ENCODE measurements at regions not wholly inside any gene's neighbourhood (a gene's known extent, or its start where the extent isn't known, plus 50 kb on each side); places are given as distances from the start of the nearest gene placed in this dataset.
"Not testable (repeated sequence)": the region's sequence is repeated elsewhere in the genome, so short reads cannot be mapped to it uniquely, and the experiment has no call there.

DNA sequence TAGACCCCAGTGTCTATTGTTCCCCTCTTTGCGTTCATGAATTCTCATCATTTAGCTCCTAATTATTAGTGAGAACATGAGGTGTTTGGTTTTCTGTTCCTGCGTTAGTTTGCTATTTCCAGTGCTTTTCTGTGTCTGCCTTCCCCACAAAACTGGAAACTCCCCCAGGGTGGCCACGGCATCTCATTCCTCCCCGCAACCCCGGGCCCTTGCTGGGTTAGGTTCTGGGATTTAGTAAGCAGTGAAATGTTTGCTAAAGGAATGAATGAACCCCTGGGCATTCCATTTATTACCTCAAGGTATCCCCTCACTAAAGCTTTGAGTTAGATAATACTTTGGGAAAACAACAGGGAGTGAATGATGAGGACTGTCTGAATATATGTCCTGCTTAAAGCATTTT, 142.9 kb downstream of the GLUL start:
- H3K9me3 ChIP-seq (replicated peaks; ENCODE audit: insufficient read depth, low read length): no peaks in the 10 kb centered on the region
- H3K9me2 ChIP-seq (replicated peaks; ENCODE audit: insufficient read depth, low read length): no peaks in the 10 kb centered on the region
- H4K20me1 ChIP-seq (ENCODE audit: insufficient read depth, low read length): no peaks in the 10 kb centered on the region
- no peaks in the 10 kb centered on the region for H3K4me1 ChIP-seq (ENCODE audit: low read length)
- H2AFZ ChIP-seq (ENCODE audit: low read length): no peak overlapping the region
- no peak overlapping the region for H3K4me2 ChIP-seq (ENCODE audit: low read depth, low read length)
- no peaks in the 10 kb centered on the region for H3K36me3 ChIP-seq (replicated peaks; ENCODE audit: insufficient read depth, low read length)
- TF ChIP-seq EZH2phosphoT487 (IDR thresholded peaks at IDR 0.05; ENCODE audit: low read length) (no peak), EZH2 (optimal IDR thresholded peaks at IDR 0.05; ENCODE audit: low read depth, low read length) (no peak)
- TF ChIP-seq, protein P1, sequence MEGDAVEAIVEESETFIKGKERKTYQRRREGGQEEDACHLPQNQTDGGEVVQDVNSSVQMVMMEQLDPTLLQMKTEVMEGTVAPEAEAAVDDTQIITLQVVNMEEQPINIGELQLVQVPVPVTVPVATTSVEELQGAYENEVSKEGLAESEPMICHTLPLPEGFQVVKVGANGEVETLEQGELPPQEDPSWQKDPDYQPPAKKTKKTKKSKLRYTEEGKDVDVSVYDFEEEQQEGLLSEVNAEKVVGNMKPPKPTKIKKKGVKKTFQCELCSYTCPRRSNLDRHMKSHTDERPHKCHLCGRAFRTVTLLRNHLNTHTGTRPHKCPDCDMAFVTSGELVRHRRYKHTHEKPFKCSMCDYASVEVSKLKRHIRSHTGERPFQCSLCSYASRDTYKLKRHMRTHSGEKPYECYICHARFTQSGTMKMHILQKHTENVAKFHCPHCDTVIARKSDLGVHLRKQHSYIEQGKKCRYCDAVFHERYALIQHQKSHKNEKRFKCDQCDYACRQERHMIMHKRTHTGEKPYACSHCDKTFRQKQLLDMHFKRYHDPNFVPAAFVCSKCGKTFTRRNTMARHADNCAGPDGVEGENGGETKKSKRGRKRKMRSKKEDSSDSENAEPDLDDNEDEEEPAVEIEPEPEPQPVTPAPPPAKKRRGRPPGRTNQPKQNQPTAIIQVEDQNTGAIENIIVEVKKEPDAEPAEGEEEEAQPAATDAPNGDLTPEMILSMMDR (IDR thresholded peaks at IDR 0.05; ENCODE audit: low read length): no peak
- no peaks in the 10 kb centered on the region for H3F3A ChIP-seq (ENCODE audit: insufficient read depth, low read length)
- no peak overlapping the region for H3K9ac ChIP-seq (ENCODE audit: low read length)
- H3K79me2 ChIP-seq (ENCODE audit: low read length): no peaks in the 10 kb centered on the region
- no peaks in the 10 kb centered on the region for H3K27me3 ChIP-seq (replicated peaks; ENCODE audit: insufficient read depth, low read length)
- no peak overlapping the region for H3K27ac ChIP-seq (ENCODE audit: low read length)
- no peak overlapping the region for H3K4me3 ChIP-seq (ENCODE audit: low read length)
- no peak for DNase-seq

DNA sequence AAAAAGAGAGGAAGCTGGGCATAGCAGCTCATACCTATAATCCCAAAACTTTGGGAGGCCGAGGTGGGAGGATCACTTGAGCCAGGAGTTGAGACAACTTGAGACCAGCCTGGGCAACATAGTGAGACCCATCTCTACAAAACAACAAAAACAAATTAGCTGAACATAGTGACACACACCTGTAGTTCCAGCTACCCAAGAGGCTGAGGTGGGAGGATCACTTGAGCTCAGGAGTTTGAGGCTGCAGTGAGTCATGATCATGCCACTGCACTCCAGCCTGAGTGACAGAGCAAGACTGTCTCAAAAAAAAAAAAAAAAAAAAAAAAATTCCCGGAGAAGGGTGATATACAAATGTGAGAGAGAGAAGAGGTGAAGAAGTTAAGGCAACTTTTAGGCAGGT, 143.8 kb downstream of the GLUL start:
- H3K9ac ChIP-seq (ENCODE audit: low read length); H3K9me2 ChIP-seq (replicated peaks; ENCODE audit: insufficient read depth, low read length); DNase-seq; H3K27me3 ChIP-seq (replicated peaks; ENCODE audit: insufficient read depth, low read length); H3K4me1 ChIP-seq (ENCODE audit: low read length); H2AFZ ChIP-seq (ENCODE audit: low read length); H3F3A ChIP-seq (ENCODE audit: insufficient read depth, low read length); H3K4me3 ChIP-seq (ENCODE audit: low read length); H3K79me2 ChIP-seq (ENCODE audit: low read length); H3K27ac ChIP-seq (ENCODE audit: low read length); H3K4me2 ChIP-seq (ENCODE audit: low read depth, low read length); H4K20me1 ChIP-seq (ENCODE audit: insufficient read depth, low read length); H3K36me3 ChIP-seq (replicated peaks; ENCODE audit: insufficient read depth, low read length); H3K9me3 ChIP-seq (replicated peaks; ENCODE audit: insufficient read depth, low read length): not testable (repeated sequence)

DNA sequence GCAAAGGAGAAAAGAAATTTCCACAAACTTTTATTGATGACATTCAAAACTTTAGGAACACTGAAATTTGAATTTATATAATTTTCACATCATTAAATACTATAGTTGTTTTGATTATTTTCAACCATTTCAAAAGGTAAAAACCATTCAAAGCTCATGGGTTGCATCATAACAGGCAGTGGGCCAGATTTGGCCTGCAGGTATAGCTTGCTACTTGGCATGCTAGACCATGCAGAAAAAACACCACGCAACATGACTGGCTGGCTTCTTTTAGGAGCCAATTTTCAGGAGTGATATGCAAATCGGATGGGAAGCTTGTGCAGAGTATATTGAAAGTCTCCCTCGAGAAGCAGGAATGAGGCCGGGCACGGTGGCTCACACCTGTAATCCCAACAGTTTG, 144.8 kb downstream of the GLUL start:
- Histone ChIP-seq H3K4me3 (ENCODE audit: low read length) (no peak overlapping the region), H3K27me3 (replicated peaks; ENCODE audit: insufficient read depth, low read length) (no peaks in the 10 kb centered on the region), H3K9me2 (replicated peaks; ENCODE audit: insufficient read depth, low read length) (no peaks in the 10 kb centered on the region), H4K20me1 (ENCODE audit: insufficient read depth, low read length) (no peaks in the 10 kb centered on the region), H3K4me1 (ENCODE audit: low read length) (no peaks in the 10 kb centered on the region), H3K79me2 (ENCODE audit: low read length) (no peaks in the 10 kb centered on the region), H3K36me3 (replicated peaks; ENCODE audit: insufficient read depth, low read length) (no peaks in the 10 kb centered on the region), H3K9ac (ENCODE audit: low read length) (no peak overlapping the region), H3F3A (ENCODE audit: insufficient read depth, low read length) (no peaks in the 10 kb centered on the region), H3K27ac (ENCODE audit: low read length) (no peak overlapping the region), H3K9me3 (replicated peaks; ENCODE audit: insufficient read depth, low read length) (no peaks in the 10 kb centered on the region), H3K4me2 (ENCODE audit: low read depth, low read length) (no peak overlapping the region), H2AFZ (ENCODE audit: low read length) (no peak overlapping the region)
- no peak for TF ChIP-seq EZH2 (optimal IDR thresholded peaks at IDR 0.05; ENCODE audit: low read depth, low read length)
- TF ChIP-seq EZH2phosphoT487 (IDR thresholded peaks at IDR 0.05; ENCODE audit: low read length): no peak
- TF ChIP-seq, protein P1 (IDR thresholded peaks at IDR 0.05; ENCODE audit: low read length): no peak
- no peak for DNase-seq

DNA sequence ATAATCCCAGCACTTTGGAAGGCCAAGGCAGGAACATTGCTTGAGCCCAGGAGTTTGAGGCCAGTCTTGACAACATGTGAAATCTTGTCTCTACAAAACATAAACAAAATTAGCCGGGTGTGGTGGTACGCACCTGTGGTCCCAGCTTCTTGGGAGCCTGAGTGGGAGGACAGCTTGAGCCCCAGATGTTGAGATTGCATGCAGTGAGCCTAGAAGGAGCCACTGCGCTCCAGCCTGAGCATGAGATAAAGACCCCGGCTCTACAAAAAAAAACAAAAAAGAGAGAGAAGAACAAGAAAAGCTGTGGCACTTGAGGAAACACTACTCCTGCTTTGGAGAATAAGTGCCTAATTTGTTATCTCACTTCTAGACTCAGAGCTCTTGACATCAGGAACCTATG, 146.6 kb downstream of the GLUL start:
- Histone ChIP-seq H4K20me1 (ENCODE audit: insufficient read depth, low read length) (no peaks in the 10 kb centered on the region), H3K4me2 (ENCODE audit: low read depth, low read length) (no peak overlapping the region), H3K27me3 (replicated peaks; ENCODE audit: insufficient read depth, low read length) (no peaks in the 10 kb centered on the region), H2AFZ (ENCODE audit: low read length) (no peak overlapping the region), H3K79me2 (ENCODE audit: low read length) (no peaks in the 10 kb centered on the region), H3K9me3 (replicated peaks; ENCODE audit: insufficient read depth, low read length) (no peaks in the 10 kb centered on the region), H3K9ac (ENCODE audit: low read length) (no peak overlapping the region), H3K27ac (ENCODE audit: low read length) (no peak overlapping the region), H3K4me1 (ENCODE audit: low read length) (no peaks in the 10 kb centered on the region), H3K36me3 (replicated peaks; ENCODE audit: insufficient read depth, low read length) (no peaks in the 10 kb centered on the region), H3K9me2 (replicated peaks; ENCODE audit: insufficient read depth, low read length) (no peaks in the 10 kb centered on the region), H3K4me3 (ENCODE audit: low read length) (no peak overlapping the region), H3F3A (ENCODE audit: insufficient read depth, low read length) (no peaks in the 10 kb centered on the region)
- TF ChIP-seq, protein P1 (IDR thresholded peaks at IDR 0.05; ENCODE audit: low read length): no peak
- TF ChIP-seq EZH2 (optimal IDR thresholded peaks at IDR 0.05; ENCODE audit: low read depth, low read length) (no peak), EZH2phosphoT487 (IDR thresholded peaks at IDR 0.05; ENCODE audit: low read length) (no peak)
- no peak for DNase-seq

Measured in MM.1S (cell line).